ENCODE measurements at regions not wholly inside any gene's neighbourhood (a gene's known extent, or its start where the extent isn't known, plus 50 kb on each side); places are given as distances from the start of the nearest gene placed in this dataset.

DNA sequence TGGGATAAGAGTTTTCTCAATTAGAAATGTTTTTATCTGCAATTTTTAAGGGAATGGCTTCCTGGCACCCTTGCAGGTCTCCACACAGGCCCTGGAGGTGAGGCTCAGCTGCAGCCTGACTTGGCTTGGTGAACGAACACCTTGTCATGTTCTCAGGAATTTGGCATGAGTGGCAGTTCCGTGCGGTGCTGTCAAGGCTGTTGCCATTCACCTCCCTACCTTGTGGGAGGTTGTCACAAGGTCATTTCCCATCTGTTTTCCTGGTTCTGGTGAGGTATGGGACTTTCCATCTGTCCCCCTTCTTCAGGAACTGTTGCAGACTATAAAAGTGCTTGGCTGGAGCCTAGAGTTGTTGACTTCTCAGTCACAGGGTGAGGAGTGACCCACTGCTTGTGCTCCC is 82.9 kb downstream of the ELOVL4 start:
- H3K4me3 ChIP-seq (ENCODE audit: low read length in 2 of 2): no peak overlapping the region
- WGBS, 2 donors (ENCODE audit: extremely low coverage in 2 of 2, insufficient read length in 2 of 2, insufficient replicate concordance in 1 of 2): no CpG with 5 or more reads among the region's 3 CpGs
- H3K79me1 ChIP-seq (ENCODE audit: low read depth, low read length): no peaks in the 10 kb centered on the region
- H3K4me1 ChIP-seq (ENCODE audit: control insufficient read depth in 2 of 2, insufficient read depth in 1 of 2, low read depth in 1 of 2, low read length in 2 of 2): peaks cover 4 to 9% of the 10 kb centered on the region in 2 donors
- DNase-seq (ENCODE audit: low spot score): no peak
- H4K91ac ChIP-seq (ENCODE audit: low read depth, low read length, poor library complexity): no peak overlapping the region
- no peak overlapping the region for H2BK15ac ChIP-seq (ENCODE audit: low read length)
- H3K23ac ChIP-seq (ENCODE audit: low read depth, low read length, poor library complexity): no peak overlapping the region
- H2AFZ ChIP-seq (ENCODE audit: low read length): peak overlapping the region; percentile 13
- H2BK12ac ChIP-seq (ENCODE audit: low read length): no peak overlapping the region
- H3K9ac ChIP-seq (ENCODE audit: low read depth, low read length, poor library complexity): no peak overlapping the region
- H2BK5ac ChIP-seq (ENCODE audit: low read length): no peak overlapping the region
- H3K18ac ChIP-seq (ENCODE audit: low read length): no peak overlapping the region
- no peaks in the 10 kb centered on the region for H3K36me3 ChIP-seq (replicated peaks in 1 of 2; ENCODE audit: control insufficient read depth in 2 of 2, insufficient read depth in 2 of 2, low read length in 2 of 2)
- no peak overlapping the region for H3K4me2 ChIP-seq (ENCODE audit: insufficient read depth, low read length, poor library complexity, severe bottlenecking)
- no peak overlapping the region for H3K4ac ChIP-seq (ENCODE audit: low read length)
- no peak overlapping the region for H4K8ac ChIP-seq (ENCODE audit: low read depth, low read length)
- H3K27me3 ChIP-seq (ENCODE audit: control insufficient read depth in 3 of 3, insufficient read depth in 3 of 3, low read depth in 1 of 3, low read length in 3 of 3): no peaks in the 10 kb centered on the region
- H3K9me3 ChIP-seq (replicated peaks in 1 of 2; ENCODE audit: control insufficient read depth in 2 of 2, insufficient read depth in 1 of 2, low read depth in 1 of 2, low read length in 2 of 2): no peaks in the 10 kb centered on the region
- H2BK120ac ChIP-seq (ENCODE audit: low read depth, low read length): no peak overlapping the region
- no peak overlapping the region for H3K27ac ChIP-seq (replicated peaks; ENCODE audit: low read length)
- H2AK5ac ChIP-seq (ENCODE audit: low read depth, low read length): no peak overlapping the region
- H3K14ac ChIP-seq (ENCODE audit: low read length): no peak overlapping the region

DNA sequence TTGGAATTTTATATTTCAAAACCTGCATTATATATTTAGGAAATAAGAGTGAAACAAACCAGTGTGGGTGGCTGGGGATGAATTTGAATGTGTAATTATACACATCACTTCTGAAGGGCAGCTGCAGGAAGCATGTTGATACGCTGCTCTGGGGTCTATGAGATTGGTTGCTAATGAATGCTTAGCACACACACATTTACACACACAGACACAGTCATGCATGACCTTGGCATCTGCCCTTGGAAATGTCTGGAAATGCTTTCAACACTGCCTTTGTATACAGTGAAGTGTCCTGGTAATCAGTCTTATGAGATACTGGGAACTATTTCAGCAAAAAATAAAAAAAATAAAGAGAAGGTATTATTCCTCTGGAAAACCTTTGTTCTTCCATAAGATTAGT is 83.4 kb downstream of the ELOVL4 start:
- Histone ChIP-seq H2BK12ac (ENCODE audit: low read length) (no peak overlapping the region), H4K8ac (ENCODE audit: low read depth, low read length) (no peak overlapping the region), H2BK15ac (ENCODE audit: low read length) (no peak overlapping the region), H3K79me1 (ENCODE audit: low read depth, low read length) (no peaks in the 10 kb centered on the region), H3K27ac (replicated peaks; ENCODE audit: low read length) (no peak overlapping the region), H3K18ac (ENCODE audit: low read length) (no peak overlapping the region), H2BK5ac (ENCODE audit: low read length) (no peak overlapping the region), H3K4me3 (ENCODE audit: low read length in 2 of 2) (no peak overlapping the region), H3K36me3 (replicated peaks in 1 of 2; ENCODE audit: control insufficient read depth in 2 of 2, insufficient read depth in 2 of 2, low read length in 2 of 2) (no peaks in the 10 kb centered on the region), H2AK5ac (ENCODE audit: low read depth, low read length) (no peak overlapping the region), H3K9me3 (replicated peaks in 1 of 2; ENCODE audit: control insufficient read depth in 2 of 2, insufficient read depth in 1 of 2, low read depth in 1 of 2, low read length in 2 of 2) (no peaks in the 10 kb centered on the region), H3K4me2 (ENCODE audit: insufficient read depth, low read length, poor library complexity, severe bottlenecking) (no peak overlapping the region), H3K23ac (ENCODE audit: low read depth, low read length, poor library complexity) (no peak overlapping the region), H3K4ac (ENCODE audit: low read length) (no peak overlapping the region), H3K14ac (ENCODE audit: low read length) (no peak overlapping the region), H3K9ac (ENCODE audit: low read depth, low read length, poor library complexity) (no peak overlapping the region), H3K27me3 (ENCODE audit: control insufficient read depth in 3 of 3, insufficient read depth in 3 of 3, low read depth in 1 of 3, low read length in 3 of 3) (no peaks in the 10 kb centered on the region), H4K91ac (ENCODE audit: low read depth, low read length, poor library complexity) (no peak overlapping the region), H3K4me1 (ENCODE audit: control insufficient read depth in 2 of 2, insufficient read depth in 1 of 2, low read depth in 1 of 2, low read length in 2 of 2) (peaks cover 4 to 6% of the 10 kb centered on the region in 2 donors), H2BK120ac (ENCODE audit: low read depth, low read length) (no peak overlapping the region), H2AFZ (ENCODE audit: low read length) (no peak overlapping the region)
- no peak for DNase-seq (ENCODE audit: low spot score)
- no CpG with 5 or more reads among the region's 1 CpG for WGBS, 2 donors (ENCODE audit: extremely low coverage in 2 of 2, insufficient read length in 2 of 2, insufficient replicate concordance in 1 of 2)

DNA sequence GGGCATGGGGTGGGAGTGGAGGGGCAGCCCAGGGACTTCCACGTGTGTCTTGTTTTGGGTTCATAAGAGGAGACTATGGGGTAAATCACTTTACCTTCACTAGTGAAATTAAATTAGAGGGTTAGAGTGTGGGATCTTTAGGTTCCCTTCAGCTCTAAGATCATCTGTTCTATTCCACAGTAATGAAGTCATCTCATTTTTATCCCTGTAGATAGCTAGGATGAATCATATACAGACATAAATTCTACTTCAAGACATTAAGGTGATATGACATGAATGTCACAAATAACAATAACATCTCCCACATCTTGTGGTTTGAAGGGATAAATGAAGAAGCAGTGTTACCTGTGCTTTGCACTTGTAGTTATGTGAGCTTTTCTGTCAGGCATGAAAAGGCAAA is 83.8 kb downstream of the ELOVL4 start:
- Histone ChIP-seq H2BK12ac (ENCODE audit: low read length) (no peak overlapping the region), H2BK120ac (ENCODE audit: low read depth, low read length) (no peak overlapping the region), H3K23ac (ENCODE audit: low read depth, low read length, poor library complexity) (no peak overlapping the region), H3K9ac (ENCODE audit: low read depth, low read length, poor library complexity) (no peak overlapping the region), H3K4me3 (ENCODE audit: low read length in 2 of 2) (no peak overlapping the region), H3K9me3 (replicated peaks in 1 of 2; ENCODE audit: control insufficient read depth in 2 of 2, insufficient read depth in 1 of 2, low read depth in 1 of 2, low read length in 2 of 2) (no peaks in the 10 kb centered on the region), H3K18ac (ENCODE audit: low read length) (no peak overlapping the region), H2AFZ (ENCODE audit: low read length) (no peak overlapping the region), H3K14ac (ENCODE audit: low read length) (no peak overlapping the region), H4K91ac (ENCODE audit: low read depth, low read length, poor library complexity) (no peak overlapping the region), H3K27me3 (ENCODE audit: control insufficient read depth in 3 of 3, insufficient read depth in 3 of 3, low read depth in 1 of 3, low read length in 3 of 3) (no peaks in the 10 kb centered on the region), H3K4me2 (ENCODE audit: insufficient read depth, low read length, poor library complexity, severe bottlenecking) (no peak overlapping the region), H3K79me1 (ENCODE audit: low read depth, low read length) (no peaks in the 10 kb centered on the region), H2AK5ac (ENCODE audit: low read depth, low read length) (no peak overlapping the region), H2BK5ac (ENCODE audit: low read length) (no peak overlapping the region), H4K8ac (ENCODE audit: low read depth, low read length) (no peak overlapping the region), H3K27ac (replicated peaks; ENCODE audit: low read length) (no peak overlapping the region), H2BK15ac (ENCODE audit: low read length) (no peak overlapping the region), H3K4ac (ENCODE audit: low read length) (no peak overlapping the region), H3K4me1 (ENCODE audit: control insufficient read depth in 2 of 2, insufficient read depth in 1 of 2, low read depth in 1 of 2, low read length in 2 of 2) (peaks cover 3 to 5% of the 10 kb centered on the region in 2 donors), H3K36me3 (replicated peaks in 1 of 2; ENCODE audit: control insufficient read depth in 2 of 2, insufficient read depth in 2 of 2, low read length in 2 of 2) (no peaks in the 10 kb centered on the region)
- no CpG with 5 or more reads among the region's 1 CpG for WGBS, 2 donors (ENCODE audit: extremely low coverage in 2 of 2, insufficient read length in 2 of 2, insufficient replicate concordance in 1 of 2)
- DNase-seq (ENCODE audit: low spot score): no peak

DNA sequence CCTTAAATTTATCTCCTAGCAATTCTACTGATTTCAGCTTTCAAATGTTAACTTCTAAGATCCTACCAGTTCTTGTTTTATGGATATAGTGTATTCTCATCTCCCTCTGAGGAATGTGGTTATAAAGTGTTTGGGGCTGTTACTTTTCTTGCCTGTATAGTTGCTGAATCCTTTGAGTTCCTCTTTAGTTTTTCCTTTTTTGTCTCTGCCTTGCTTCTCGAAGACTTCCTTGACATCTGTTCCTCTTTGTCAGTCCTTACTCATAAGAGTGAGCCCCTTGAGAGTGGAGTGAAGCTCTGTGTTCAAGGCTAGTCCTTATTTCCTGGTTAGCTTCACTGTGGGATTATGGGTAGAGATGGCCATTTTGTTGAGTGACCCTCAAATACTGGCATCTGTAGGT is 84.6 kb downstream of the ELOVL4 start:
- H3K4me3 ChIP-seq (ENCODE audit: low read length in 2 of 2): no peak overlapping the region
- no peak overlapping the region for H3K9ac ChIP-seq (ENCODE audit: low read depth, low read length, poor library complexity)
- no peak overlapping the region for H3K27ac ChIP-seq (replicated peaks; ENCODE audit: low read length)
- no peak overlapping the region for H2BK5ac ChIP-seq (ENCODE audit: low read length)
- H4K91ac ChIP-seq (ENCODE audit: low read depth, low read length, poor library complexity): no peak overlapping the region
- no peak overlapping the region for H3K14ac ChIP-seq (ENCODE audit: low read length)
- no peak overlapping the region for H2BK15ac ChIP-seq (ENCODE audit: low read length)
- no peak overlapping the region for H4K8ac ChIP-seq (ENCODE audit: low read depth, low read length)
- no CpG with 5 or more reads among the region's 1 CpG for WGBS, 2 donors (ENCODE audit: extremely low coverage in 2 of 2, insufficient read length in 2 of 2, insufficient replicate concordance in 1 of 2)
- no peaks in the 10 kb centered on the region for H3K79me1 ChIP-seq (ENCODE audit: low read depth, low read length)
- peaks cover 0 to under 1% (median 0%) of the 10 kb centered on the region in 3 experiments for H3K27me3 ChIP-seq (ENCODE audit: control insufficient read depth in 3 of 3, insufficient read depth in 3 of 3, low read depth in 1 of 3, low read length in 3 of 3)
- H3K4ac ChIP-seq (ENCODE audit: low read length): no peak overlapping the region
- no peak overlapping the region for H2AFZ ChIP-seq (ENCODE audit: low read length)
- H3K23ac ChIP-seq (ENCODE audit: low read depth, low read length, poor library complexity): no peak overlapping the region
- H3K4me2 ChIP-seq (ENCODE audit: insufficient read depth, low read length, poor library complexity, severe bottlenecking): no peak overlapping the region
- no peaks in the 10 kb centered on the region for H3K36me3 ChIP-seq (replicated peaks in 1 of 2; ENCODE audit: control insufficient read depth in 2 of 2, insufficient read depth in 2 of 2, low read length in 2 of 2)
- H3K4me1 ChIP-seq (ENCODE audit: control insufficient read depth in 2 of 2, insufficient read depth in 1 of 2, low read depth in 1 of 2, low read length in 2 of 2): peaks cover 1 to 5% of the 10 kb centered on the region in 2 donors
- no peak overlapping the region for H2BK120ac ChIP-seq (ENCODE audit: low read depth, low read length)
- H3K9me3 ChIP-seq (replicated peaks in 1 of 2; ENCODE audit: control insufficient read depth in 2 of 2, insufficient read depth in 1 of 2, low read depth in 1 of 2, low read length in 2 of 2): no peaks in the 10 kb centered on the region
- DNase-seq (ENCODE audit: low spot score): no peak
- H2BK12ac ChIP-seq (ENCODE audit: low read length): no peak overlapping the region
- no peak overlapping the region for H2AK5ac ChIP-seq (ENCODE audit: low read depth, low read length)
- H3K18ac ChIP-seq (ENCODE audit: low read length): no peak overlapping the region
